NCI-H1092 (cell line): ENCODE measurements at regions not wholly inside any gene's neighbourhood (a gene's known extent, or its start where the extent isn't known, plus 50 kb on each side); places are given as distances from the start of the nearest gene placed in this dataset.

Experiments
- DNase-seq: peaks from one replicate; lab custom pipeline; 2025; lab: John Stamatoyannopoulos, UW

DNA sequence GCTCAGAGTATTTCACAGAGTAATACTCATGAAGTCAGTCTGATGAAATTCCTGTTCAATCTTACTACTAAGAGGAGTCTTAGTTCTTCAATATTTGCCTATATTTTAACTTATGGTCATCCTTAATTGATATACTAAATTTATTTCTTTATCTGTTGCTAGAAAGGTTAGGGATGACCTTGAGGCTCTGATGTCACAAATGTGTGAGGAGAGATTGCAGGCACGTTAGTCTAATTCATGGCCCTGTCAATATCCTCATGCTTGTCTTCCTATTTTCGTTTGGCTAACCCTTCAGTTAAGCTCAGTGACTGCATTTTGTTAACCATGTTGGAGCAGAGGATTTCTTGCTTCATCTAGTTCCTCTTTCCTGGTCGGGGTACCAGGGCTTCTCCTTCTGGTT lies 704.7 kb upstream of the COBL start:
- DNase-seq: no peak

DNA sequence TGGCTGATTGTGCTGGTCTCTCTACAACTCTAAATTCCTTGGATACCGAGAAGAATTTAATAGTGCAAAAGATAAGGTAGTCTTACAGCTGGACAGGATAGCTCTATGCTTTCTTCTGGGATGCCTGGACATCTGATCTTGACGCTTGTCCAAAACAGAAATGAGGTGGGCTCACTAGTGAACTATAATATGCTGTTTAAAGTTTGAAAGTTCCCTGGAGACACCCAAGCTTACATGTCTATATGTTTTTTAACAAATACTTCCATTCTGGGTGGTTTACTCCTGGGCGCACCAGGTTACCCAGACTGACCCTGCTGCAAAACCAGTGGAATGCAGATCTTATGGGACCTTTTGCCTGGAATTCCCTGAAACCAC lies 702.1 kb upstream of the COBL start:
- DNase-seq: no peak

DNA sequence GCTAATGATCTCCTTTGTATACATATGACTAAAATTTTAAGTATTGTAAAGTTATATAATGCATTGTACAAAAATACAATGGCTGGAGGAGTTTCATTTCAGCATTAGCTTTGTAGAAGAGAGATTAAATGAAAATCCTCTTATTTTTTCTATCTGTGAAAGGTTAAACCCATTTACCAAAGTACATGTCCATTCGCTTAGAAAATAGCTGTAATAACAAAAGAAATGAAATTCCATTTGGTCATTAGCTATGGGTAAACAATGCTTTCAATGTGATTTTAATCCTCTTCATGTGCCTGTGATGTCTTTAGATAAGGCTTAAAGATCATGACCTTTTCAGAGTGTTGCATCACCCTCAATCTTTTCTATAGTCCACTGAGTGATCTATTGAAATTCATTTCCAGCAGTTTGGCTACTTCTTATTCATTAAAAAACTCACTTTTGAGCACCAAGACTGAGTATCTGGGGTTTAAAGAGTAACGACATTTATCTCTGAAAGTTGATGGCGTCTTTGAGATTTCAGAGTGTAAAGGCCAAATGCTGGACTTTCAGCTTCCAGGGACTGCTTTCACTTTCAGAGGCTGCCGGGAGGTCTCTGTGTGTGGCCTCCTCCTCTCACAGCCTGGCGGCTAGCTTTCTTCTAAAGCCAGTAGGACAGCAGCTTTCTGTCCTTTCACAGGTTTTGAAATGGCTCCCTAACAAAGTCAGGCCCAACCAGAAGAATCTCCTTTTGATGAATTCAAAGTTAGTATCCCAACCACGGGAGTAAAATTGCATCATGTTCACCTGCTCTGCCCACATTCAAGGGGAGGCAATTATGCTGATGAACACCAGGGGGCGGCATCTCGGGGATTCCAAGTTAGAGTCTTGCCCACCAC lies 701.4 kb upstream of the COBL start:
- DNase-seq: no peak

DNA sequence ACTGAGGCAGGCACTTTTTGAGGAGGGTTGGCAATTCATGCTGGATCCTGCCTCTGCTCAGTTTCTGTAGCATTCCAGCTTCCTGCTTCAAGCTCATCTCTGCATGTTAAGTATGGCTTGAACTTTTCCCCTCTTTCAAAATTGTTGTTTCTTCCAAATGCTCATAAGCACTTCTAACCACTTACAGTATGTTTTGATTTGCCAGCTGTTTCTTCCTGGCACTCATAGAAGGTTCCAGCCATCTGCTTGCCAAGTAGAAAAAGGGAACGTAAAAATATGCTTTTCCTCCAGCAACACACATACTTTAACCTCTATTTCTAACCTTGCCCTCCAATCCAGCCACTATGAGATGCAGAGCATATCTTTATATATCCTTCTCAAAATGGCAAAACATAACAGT lies 692.6 kb upstream of the COBL start:
- no peak for DNase-seq

DNA sequence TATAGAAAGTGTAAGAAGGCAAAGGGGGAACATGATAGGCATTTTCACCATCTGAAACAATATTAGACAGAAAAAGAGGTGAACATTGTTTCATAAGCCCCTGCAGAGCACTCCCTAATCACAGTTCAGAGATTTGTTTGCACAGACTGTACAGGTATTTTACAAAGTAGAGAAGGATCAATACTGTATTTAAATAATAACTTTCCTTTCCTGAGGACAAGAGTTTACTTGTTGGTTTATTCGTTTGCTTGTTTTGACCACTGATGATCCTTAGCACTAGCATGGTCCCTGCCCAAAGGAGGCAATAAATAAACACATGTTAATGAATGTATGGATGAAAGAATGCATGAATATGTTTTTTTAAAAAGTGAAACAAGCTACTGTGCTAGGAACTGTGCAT lies 690.1 kb upstream of the COBL start:
- DNase-seq: no peak

DNA sequence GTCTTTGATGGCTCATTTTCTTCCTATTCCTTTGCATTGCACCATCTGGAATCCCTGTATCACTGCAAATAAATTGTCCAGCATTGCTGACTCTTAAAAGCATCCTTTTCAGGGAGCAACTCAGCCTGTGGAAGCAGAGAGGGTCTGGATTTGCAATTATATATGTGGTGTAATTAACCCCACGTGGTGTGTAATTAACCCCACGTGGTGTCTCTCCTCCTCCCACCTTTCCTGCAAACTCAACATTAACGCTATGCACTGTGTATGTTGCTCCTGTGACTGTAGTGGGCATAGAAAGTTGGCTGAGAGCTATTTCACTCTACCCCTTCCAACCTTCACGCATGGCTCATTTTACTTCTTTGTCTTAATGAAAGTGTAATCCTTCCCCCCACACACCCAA lies 689.0 kb upstream of the COBL start:
- no peak for DNase-seq

DNA sequence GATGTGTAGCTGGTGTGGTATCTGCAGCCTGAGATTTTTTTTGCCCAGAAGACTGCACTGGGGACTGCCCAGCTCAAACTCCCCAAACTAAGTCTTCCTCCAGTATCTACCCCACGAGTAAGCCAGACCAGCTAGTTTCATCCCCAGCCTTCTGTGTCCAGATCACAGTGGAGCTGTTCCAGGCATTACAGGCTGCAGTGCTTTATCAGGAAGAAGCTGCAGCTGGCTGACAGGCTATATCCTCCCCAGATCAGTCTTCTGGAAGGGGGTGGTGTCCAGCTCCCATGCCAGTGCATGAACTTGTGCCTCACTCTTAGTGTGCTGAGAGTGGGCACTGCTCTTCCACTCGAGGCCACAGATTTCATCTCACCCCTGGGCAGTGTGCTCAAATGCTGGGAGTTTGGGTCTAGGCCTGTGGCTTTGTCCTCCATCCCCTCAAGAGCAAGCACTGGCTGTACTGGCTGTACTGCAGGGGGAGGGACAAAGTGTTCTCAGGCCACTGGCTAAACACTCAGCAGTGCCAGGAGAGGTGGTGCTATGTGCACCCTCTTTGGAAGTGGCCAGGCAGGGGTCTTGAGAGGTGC lies 679.1 kb upstream of the COBL start:
- no peak for DNase-seq

DNA sequence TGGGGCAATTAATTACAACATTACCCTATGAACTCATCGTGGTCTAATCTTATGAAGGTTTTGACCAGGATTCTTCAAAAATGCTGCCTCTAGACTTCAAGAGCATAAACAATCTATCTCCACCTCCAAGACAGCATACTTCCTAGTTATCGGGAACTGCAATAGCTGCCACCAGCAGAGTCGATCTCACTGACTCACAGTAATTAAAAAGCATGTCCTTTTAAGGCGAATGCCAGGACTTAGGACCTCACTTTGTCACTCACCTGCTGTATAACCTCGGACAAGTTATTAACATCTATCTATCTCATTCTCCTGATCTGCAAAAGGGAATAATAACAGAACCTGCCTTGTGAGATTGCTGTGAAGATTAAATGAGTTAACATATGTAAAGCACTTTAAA lies 666.0 kb upstream of the COBL start:
- no peak for DNase-seq

DNA sequence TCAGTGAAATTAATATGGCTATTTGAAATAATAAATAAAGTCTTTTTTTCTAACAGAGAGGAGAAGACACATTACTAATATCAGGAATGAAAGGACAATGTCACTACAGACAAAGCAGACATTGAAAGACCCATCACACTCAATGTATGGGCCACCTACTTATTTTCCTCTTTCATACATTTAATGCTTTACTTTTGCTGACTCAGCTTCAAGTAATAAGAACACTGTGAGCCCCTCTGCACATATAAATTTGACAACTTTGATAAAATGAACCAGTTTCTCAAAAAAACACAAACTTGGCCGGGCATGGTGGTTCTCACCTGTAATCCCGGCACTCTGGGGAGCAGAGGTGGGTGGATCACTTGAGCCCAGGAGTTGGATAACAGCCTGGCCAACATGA lies 664.2 kb upstream of the COBL start:
- DNase-seq: no peak

DNA sequence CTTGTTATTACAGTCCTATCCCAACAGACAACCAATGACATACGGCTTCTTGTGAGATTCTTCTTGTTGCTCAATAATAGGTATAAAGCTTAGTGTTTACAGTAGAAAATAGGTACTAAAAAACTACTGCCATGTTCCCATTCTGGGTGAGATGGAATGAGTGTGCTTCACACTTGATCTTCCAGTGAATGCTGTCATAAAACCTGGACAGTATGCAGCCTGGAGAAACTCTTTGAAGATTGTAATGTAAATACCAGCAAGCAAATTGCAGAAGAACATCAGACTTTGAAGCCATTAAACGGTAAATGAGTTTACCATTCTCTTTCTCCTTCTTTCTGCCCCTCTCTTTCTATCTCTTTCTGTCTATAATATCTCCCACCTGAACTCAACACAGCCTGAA lies 663.7 kb upstream of the COBL start:
- DNase-seq: no peak

DNA sequence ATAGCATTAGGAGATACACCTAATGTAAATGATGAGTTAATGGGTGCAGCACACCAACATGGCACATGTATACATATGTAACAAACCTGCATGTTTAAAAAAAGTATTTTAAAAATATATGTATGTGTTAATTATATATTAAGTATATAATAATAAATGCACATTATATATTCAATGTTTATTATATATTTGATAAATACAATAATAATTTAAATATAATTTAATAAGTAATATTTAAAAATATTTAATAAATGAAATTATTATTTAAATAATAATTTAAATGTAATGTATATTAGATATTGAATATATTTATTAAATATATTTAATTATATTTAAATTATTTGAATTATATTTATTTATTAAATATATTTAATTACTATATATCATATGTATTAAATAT lies 661.3 kb upstream of the COBL start:
- DNase-seq: no peak

DNA sequence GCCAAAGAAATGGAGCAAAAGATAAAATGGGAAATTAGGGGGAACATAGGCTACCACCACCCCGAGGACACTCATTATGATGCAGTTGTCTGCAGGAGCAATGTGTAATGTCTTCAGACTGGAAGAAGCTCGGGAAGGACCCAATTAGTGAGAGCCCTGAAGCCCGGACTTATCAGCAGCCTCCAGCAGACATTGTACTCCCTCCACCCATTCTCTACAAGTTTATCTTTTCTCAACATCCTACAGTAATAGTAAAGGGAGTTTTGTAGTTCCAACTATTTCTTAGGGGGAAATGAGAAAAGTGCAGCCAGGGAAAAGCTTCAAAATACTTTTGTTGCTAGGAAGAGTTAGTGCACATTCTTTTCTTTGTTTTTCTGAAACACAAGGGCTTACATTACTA lies 657.3 kb upstream of the COBL start:
- DNase-seq: no peak

DNA sequence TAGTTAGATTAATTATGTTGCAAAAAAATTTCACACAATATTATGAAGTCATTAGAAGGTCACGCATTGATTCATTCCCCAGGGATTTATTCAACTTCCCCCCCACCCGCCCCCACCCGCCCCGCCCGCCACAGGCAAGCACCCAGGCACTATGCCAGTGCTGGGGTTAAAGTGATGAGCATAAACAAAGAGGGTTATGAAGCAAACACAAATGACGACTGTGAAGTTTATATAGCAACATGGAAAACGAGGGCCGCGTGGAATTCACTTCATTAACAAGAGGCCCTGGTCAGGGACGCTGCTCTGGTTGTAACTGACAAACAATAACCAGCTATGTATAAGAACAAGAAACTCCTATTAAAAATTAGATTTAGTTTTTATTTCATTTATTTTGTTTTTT lies 656.5 kb upstream of the COBL start:
- no peak for DNase-seq

DNA sequence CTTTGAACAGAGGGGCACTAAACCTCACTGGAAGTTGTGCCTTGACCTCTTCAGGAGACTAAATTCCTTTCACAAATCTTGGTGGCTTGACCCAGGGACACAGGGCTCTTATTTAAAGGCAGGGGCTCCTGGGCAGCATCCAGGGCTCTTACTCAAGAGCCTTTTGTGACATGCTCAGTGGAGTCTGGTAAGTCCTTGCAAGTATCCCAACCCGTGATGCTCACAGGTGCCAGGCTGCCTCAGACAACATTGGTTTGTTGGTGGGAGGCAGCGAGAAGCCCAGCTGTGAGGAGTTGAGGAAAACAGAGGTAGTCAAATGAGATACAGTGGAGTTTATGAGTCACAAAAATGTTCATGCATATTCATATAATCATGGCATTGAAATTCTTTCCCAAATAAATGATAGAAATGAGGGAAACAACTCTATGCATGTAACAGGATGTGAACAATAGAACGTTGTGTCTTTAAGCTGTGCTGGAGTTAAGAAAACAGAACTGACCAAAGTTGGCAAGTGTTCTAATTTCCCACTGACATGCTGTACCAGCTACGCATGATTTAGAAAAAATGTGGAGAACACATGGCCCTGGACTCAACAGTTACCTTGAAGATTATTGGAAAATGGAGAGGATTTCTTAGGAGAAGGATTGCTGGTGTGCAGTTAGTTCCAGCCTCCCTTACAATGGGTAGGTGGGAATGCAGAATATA lies 654.5 kb upstream of the COBL start:
- DNase-seq: no peak

DNA sequence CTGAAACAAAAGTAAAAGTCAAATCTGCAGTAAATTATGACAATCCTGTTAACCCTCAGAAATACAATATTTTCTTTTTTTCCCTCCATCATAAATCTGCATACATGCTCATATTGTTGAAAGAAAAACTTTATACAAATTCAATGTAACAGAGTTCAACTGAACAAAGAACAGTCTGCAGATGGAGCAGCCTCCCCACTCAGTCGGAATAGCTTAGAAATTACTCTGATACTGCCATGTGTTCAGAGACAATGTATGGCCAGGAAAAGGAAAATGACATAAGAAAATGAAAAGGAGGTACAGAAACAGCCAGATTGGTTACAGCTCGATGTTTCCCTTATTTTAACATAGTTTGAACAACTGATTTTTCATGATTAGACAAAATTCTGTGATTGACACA lies 651.9 kb upstream of the COBL start:
- no peak for DNase-seq

DNA sequence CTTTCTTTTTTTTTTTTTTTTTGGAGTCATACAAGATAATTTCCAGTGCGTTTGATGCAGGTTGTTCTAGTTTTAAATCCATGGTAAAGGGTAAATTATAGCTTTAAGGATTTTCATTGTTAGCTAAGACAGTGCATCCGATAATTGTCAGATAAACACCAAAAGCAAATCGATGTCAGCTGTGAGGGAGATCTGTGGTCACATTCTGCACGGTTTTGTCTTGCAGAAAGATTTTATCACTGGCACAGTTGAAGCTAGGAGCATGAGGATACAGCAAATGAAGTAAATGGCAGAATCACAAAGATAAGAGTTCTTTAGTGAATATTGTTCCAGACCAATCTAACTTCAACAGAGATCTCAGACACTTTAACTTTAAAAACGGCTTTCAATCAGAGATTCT lies 648.8 kb upstream of the COBL start:
- DNase-seq: no peak

DNA sequence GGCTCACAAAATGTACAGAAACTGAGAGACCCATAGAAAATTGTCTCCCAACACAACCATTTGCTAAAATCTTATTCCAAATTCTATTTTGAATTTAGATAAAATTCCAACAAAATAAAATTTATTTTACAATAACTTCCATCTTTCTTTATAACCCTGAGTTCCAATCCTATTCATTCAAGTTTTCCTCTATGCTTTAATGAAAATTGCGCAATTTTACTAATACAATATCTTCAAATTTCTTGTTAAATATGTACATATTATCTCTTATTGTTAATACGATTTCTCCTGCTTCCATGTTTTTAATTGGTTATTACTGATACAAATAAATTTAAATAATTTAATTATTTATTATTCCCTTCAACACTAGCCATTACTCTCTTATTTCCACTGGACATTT lies 645.2 kb upstream of the COBL start:
- DNase-seq: no peak

DNA sequence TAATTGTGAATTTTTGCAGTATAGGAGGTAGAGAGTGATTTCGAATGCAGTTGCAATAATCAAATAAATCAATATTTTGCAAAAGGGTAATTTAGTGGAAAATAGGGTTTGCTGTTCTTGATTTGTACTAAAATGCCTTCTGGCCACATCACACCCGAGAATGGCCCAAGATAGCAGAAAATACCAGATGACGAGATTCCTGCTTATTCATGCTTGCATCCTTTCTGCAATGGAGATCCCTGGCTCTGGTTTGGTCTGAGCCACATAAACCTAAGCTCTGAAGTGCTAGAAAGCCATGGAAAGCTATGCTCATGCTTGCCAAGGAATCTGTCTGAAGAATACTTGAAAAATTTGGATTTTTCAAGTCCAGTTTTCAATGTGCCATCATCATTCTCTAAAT lies 634.2 kb upstream of the COBL start:
- no peak for DNase-seq

DNA sequence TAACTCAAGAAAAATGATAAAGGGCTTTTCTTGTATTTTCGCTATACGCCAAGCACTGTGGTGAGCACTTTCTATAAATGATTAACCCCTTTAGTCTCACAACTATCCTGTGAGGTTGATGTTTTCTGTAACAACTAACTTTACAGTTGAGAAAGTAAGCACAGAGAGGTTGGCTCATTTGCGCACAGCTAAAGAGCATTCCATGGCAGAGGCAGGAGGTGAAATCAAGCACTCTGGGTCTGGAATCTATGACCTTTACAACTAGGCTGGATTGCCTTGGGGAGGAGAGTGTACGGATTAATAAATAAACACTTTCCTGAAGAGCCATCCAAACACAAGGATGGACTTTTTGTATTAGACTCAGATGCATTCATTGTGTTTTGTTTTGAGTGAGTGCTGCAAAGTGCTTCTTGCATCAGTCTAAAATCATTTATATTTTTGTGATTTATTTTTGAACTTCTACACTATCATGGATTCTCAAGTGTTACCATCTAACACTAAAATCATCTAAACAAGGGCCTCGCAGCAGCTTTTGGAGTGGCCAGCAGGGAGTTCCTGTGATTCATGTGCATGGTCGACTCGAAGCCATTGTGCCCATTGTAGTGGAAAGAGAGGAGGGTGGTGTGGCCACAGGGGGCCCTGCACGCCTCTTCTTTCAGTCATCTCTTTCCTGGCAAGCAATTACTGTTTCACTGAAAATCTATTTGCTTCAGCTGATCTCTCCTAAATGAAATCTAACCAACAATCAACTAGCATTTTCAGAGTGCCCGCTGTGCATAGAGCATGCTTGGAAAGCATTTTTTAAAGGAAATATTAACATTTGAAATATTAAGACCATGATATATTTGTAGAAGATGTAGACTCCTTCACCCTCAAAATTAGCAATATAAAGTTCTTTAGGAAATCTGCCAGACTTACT lies 633.4 kb upstream of the COBL start:
- DNase-seq: no peak

DNA sequence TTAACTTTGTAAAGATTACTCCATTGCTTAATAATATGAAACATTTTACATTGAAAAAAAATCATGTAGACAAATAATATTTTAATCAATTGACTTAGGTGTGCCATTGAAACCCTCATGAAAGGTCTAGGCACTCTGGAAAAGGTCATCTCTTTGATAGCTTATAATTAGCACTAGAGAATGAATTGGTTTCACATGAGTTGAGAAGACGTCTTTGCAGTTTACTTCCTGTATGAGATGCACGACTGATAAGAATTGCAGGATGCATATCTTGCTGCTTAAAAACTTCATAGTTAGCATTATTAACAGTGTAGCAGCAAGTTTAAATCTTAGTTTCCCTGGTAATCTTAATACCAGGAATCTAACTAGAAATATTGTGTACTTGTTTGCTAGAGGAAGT lies 614.2 kb upstream of the COBL start:
- DNase-seq: no peak

DNA sequence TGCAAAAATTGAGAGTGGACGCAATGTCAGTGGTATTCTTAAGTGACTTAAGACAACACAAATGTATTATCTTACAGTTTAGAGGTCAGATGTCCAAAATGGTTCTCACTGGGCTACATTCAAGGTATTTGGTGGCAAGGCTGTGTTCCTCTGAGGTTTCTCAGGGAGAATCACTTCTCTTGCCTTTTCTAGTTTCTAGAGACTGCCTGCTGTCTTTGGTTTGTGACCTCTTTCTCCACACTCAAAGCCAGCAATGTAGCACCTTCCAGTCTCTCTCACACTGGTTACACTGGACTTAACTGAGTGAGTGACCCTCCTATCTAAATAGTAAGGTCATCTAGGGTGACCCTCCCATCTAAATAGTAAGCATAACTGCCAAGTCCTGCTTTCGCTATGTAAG lies 613.2 kb upstream of the COBL start:
- no peak for DNase-seq

DNA sequence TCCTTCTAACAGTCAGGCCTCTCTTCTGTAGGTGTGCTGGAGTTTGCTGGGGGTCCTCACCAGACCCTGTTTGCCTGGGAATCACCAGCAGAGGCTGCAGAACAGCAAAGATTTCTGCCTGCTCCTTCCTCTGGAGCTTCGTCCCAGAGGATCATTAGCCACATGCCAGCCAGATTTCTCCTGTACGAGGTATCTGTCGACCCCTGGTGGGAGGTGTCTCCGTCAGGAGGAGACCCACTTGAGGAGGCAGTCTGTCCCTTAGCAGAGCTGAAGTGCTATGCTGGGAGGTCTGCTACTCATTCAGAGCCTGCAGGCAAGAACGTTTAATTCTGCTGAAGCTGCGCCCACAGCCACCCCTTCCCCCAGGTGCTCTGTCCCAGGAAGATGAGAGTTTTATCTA lies 611.1 kb upstream of the COBL start:
- DNase-seq: no peak
